ENCODE measurements at regions not wholly inside any gene's neighbourhood (a gene's known extent, or its start where the extent isn't known, plus 50 kb on each side); places are given as distances from the start of the nearest gene placed in this dataset.

GRCh38 chr5:159453209-159453608 lies 122.9 kb upstream of the IL12B start:
- TF ChIP-seq, protein P1, sequence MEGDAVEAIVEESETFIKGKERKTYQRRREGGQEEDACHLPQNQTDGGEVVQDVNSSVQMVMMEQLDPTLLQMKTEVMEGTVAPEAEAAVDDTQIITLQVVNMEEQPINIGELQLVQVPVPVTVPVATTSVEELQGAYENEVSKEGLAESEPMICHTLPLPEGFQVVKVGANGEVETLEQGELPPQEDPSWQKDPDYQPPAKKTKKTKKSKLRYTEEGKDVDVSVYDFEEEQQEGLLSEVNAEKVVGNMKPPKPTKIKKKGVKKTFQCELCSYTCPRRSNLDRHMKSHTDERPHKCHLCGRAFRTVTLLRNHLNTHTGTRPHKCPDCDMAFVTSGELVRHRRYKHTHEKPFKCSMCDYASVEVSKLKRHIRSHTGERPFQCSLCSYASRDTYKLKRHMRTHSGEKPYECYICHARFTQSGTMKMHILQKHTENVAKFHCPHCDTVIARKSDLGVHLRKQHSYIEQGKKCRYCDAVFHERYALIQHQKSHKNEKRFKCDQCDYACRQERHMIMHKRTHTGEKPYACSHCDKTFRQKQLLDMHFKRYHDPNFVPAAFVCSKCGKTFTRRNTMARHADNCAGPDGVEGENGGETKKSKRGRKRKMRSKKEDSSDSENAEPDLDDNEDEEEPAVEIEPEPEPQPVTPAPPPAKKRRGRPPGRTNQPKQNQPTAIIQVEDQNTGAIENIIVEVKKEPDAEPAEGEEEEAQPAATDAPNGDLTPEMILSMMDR (IDR thresholded peaks at IDR 0.05), result no peak
- no peak for TF ChIP-seq POLR2AphosphoS5 (IDR thresholded peaks at IDR 0.05)

Measured in breast epithelium (tissue), 3 donors.